HG02642 (cell line): ENCODE measurements at regions not wholly inside any gene's neighbourhood (a gene's known extent, or its start where the extent isn't known, plus 50 kb on each side); places are given as distances from the start of the nearest gene placed in this dataset.
A peak's percentile ranks its signal among the peaks of the same experiment; 100 is the strongest.
"Not testable (repeated sequence)": the region's sequence is repeated elsewhere in the genome, so short reads cannot be mapped to it uniquely, and the experiment has no call there.

Source experiments
- ATAC-seq: cut with Tn5 transposase; IDR thresholded peaks from one replicate; pipeline ENCODE4 v1.9.1; 2021; ENCODE audit warnings: mild to moderate bottlenecking; ENCODE audit not compliant: unreplicated experiment, poor library complexity

- ATAC-seq, result no peak
Observed at GRCh38 chr18:22687892-22688680, 245.0 kb upstream of the RBBP8 start.

DNA sequence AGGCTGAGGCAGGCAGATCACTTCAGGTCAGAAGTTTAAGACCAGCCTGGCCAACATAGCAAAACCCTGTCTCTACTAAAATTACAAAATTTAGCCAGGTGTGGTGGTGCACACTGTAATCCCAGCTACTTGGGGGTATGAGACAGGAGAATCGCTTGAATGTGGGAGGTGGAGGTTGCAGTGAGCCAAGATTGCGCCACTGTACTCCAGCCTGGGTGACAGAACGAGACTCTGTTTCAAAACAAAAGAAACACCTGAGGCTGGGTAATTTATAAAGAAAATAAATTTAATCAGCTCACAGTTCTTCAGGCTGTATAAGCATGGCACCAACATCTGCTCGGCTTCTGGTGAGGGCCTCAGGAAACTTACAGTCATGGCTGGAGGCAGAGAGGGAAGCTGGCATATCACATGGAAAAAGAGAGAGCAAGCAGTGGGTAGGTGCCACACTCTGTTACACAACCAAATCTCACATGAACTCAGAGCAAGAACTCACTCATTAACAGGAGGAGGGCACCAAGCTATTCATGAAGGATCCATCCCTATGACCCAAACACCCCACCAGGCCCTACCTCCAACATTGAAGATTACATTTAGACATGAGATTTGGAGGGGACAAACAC, 244.1 kb upstream of the RBBP8 start:
- ATAC-seq, result no peak

DNA sequence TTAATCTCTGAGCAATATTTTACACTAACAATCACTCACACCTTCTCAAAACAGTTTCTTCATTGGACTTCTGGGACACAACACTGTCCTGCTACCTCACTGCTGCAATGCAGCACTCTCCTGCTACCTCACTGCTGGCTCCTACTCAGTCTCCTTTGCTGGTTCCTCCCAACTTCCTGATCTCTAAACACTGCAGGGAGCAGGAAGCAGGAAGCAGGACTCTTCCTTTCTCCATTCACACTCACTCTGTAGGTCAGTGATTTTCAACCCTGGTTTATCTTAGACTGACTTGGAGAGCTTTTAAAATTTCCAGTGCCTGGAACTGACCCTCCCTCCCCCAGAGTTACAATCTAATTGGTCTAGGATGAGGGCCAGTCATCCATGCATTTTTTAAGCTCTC, 243.4 kb upstream of the RBBP8 start:
- ATAC-seq, result no peak

- no peak for ATAC-seq
Observed at GRCh38 chr18:22690556-22690955, 242.6 kb upstream of the RBBP8 start.

- no peak for ATAC-seq
Observed at GRCh38 chr18:22691946-22692710, 241.0 kb upstream of the RBBP8 start.

DNA sequence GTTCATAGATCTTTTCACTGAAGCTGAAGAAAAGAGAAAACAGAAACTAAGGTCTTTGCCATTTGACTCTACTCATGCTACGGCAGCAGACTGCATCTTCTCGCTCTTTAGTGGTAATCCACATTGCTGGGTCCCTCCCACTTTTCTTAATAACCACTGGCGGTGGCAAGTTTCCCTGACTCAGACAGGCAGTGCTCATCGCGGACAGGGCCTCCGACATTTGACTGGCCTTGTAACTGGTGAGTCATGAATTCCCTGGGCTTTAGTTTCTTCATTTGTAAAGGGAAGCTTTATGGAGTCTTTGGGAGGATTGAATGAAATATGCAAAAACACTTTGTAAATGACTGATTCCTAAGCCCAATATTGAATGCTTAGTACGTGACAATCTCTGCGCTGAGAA, 238.2 kb upstream of the RBBP8 start:
- no peak for ATAC-seq

DNA sequence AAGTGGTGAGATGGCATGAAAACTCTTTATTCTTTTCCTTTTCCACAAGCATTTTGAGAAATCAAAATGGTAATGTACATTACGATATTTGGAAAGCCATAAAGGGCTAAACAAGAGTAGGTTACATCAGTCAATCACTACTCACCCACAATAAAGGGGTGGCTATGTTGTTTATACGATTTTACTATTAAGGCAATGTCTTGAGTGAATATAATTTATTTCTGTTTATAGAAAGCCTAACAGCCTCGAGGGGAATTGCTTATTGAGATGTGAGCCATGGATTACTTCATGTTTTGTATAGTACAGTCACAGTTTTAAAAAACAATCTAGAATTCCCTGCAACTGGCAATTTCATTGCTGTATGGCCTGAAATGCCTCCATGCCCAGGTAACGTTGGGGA, 237.5 kb upstream of the RBBP8 start:
- no peak for ATAC-seq

- no peak for ATAC-seq
Observed at GRCh38 chr18:22697561-22697960, 235.6 kb upstream of the RBBP8 start.

DNA sequence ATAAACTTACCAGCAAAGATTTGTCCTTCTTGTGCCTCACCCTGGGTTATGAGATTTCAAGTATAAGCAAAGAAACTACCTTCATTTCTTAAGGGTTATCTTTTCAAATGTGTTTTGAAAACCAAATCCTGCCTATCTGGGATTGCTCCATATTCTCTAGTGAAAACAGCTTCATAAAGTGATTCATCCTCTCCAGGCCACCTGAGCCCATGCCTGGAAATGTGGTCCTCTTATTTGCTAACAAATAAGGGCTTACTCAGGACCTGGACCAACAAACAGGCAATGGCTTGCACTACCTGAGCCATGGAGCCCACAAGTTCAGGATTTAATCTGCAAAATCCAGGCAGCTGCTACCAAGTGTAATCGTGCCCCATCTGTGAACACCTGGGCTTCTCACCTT, 234.4 kb upstream of the RBBP8 start:
- no peak for ATAC-seq

DNA sequence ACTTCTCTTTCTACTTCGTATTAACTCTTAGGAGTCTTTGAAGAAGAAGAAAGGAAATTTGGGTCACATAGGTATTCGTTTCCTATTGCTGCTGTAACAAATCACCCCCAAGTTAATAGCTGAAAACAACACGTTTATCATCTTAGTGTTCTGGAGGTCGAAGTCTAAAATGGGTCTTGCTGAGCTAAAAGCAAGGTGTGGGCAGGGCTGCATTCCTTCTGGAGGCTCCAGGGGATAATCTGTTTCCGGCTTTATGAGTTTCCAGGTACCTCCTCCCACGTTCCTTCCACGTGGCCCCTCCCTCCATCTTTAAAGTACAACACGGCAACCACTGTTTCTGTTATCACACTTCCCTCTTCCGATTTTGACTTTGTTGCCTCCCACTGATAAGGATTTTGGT, 233.5 kb upstream of the RBBP8 start:
- ATAC-seq, result no peak

DNA sequence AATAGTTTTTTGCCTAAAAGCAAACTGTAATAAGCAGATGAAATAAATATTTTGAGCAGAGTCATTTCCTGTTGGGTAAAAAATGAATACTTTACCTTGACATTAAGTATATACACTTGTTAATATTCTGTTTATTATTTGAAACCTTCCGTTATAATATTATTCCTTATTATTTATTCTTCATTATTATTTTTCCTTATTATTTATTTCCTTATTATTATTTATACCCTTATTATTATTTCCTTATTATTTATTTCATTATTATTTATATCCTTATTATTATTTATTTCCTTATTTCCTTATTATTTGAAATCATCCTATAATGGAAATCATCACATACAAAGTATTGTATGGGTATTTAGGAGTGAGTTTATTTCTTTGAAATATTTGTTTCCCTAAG, 232.2 kb upstream of the RBBP8 start:
- no peak for ATAC-seq

DNA sequence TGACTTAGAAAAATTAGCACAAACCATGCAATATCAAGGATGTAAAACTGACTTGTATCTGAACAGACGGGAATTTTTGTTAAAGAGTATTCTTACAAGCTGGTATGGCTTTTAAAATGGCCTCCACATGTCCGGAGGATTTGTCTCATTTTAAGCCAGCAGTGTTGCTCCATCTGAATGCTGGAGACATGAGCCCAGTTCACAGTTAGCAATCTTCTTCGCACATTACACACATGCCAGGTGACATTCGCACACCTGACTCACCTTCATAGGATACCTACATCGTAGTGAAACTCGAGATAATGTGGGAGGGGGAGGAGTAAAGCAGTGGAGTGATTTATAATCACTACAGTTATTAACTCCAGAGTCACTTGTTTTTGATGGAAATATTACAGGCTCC, 231.8 kb upstream of the RBBP8 start:
- no peak for ATAC-seq

- ATAC-seq, result no peak
Observed at GRCh38 chr18:22701795-22702194, 231.3 kb upstream of the RBBP8 start.

DNA sequence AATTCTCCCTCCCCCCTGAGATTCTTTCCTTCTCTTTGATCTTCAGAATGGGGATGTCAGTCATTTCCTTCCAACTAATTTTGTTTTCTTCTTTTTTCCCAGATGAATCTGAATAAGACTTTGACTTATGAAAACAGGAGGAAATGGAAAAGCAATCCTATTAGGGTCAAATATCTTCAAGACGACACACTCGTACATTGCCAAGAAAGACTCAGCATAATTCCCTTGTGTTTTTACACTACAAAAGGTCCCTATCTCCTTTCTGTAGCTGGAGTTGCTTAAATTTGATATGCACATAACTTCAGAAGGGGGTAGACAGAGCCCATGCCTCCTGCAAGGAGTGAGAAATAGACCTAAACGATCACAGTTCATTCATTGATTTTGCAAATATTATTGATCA, 230.3 kb upstream of the RBBP8 start:
- ATAC-seq, result no peak

DNA sequence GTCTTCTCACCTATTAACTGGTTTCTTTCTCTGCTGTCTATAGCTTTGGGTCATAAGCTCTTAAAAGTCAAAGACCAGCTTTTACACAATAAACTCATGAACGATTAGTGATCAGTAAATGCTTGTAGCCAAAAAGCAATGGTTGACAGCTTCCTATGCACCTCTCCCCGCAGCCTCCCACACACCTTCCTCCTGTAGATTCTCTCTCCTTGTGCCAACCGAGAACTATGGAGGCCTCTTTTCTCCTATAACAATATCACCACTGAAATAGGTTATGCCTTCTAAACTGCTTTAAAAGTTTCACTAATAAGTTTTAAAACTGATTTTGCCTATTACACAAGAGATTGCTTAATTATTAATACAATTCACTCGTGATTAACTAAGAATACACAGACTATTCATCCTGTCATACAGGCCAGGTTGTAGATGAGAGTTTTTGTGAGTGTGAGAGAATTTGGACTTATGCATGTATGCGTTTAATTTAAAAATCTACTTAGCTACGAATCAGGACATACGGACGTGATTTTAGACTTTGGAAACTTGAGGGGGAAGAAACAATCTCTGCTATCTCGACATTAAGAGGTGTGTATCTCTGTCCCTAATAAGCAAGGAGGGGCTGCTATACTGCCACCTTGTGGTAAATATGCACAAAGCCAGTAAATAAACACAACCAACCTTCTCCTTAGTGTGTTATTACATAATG, 229.1 kb upstream of the RBBP8 start:
- ATAC-seq, result peak; percentile 80

DNA sequence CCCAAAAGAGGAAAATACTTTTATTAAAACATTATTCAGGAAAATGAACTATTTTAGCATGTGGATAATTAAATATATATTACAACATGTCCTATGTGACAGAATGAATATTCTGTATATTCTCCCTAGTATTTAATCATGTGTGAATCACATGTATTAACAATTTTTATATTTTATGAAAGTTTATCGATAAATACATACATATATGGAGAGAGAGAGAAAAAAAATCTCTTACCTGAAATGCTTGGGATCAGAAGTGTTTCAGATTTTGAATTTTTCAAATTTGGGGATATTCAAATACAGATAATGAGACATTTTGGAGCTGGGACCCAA, 228.6 kb upstream of the RBBP8 start:
- ATAC-seq, result no peak

DNA sequence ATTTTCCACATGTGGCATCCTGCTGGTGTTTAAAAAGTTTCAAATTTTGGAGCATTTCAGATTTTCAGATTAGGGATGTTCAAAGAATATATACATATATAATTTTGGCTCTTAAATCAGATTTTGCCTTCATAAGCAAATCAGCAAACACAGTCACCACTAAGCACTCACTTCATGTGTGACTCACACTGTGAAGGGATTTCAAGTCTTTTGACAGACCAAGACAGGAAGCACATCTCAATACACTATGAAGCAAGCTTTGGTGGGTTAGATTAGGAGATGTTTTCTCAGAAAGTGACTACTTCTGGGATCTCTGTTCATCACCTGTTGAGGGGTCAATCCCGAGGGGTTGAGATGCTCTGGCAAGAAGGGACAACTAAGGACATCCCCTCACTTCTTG, 227.8 kb upstream of the RBBP8 start:
- ATAC-seq, result no peak

GRCh38 chr18:22706025-22706424, 227.1 kb upstream of the RBBP8 start:
- not testable (repeated sequence) for ATAC-seq

DNA sequence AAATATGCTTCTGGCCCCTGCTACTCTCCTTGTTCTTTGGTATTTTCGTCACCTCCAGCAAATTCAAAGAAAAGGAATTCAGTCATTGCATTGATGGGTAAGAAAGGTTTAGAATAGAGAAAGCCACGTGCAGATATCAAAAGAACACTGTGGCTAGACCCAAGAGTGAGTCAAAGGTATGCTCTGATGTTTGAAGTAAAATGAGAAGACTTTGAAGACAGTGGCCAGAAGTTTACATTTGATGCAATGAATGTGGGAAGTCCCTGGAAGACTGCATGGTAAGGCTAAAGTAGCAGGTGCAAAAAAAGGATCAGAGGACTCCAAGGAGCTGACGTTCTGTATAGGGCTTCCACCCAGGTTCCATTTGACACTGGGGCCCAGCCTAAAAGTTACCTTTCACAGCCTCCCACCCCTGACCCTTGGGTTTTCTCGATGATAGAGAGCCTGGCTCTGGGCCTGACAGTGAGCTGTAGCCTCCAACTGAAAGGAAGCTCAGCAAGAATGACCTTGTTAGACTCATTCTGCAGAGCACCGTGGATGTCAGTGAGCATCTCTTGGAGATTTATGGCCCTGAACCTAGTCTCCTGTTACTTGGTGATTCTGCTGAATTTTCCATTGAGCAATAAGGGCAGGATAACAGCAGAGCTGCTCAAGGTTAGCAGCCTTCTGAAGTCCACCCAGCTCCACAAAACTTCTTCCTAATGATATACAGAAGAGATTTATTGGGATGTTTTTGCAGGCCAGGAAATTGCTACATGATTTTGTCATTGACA, 223.7 kb upstream of the RBBP8 start:
- no peak for ATAC-seq

DNA sequence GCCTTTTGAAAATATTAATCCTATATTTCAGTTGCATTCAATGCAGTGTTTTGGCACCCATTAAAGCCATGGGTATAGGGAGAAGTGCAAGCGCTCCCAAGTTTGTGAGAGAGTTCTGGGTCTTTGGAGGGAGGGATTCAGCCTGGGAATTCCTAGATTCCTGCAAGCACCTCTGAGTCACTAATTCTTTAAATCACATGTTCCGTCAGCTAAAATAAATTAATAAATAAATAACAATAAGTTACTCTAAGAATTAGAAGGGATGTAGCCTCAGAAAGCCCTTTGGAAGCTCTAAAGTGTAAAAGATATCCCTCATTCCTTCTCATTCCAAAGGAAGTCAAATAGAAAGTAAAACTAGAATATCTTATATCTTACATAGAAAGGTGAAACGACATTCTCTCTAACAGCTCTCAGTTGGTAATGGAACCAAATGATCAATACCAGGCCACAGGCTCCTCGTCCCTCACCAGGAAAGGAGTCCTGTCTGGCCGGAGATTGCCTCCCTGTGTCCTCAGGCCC, 222.4 kb upstream of the RBBP8 start:
- no peak for ATAC-seq
